Transverse colon (tissue), 3 donors: ENCODE measurements at regions not wholly inside any gene's neighbourhood (a gene's known extent, or its start where the extent isn't known, plus 50 kb on each side); places are given as distances from the start of the nearest gene placed in this dataset.

Experiments used
- CTCF ChIP-seq, 5 experiments: fragments of 200-600 bp in 3 of 5; fragments of 450-650 bp in 2 of 5; sonication (generic) in 3 of 5; IDR thresholded peaks; 1 replicate in 2 of 5; 2 replicates in 3 of 5; pipeline ENCODE4 v1.5.1; 2016 to 2017; ENCODE audit warnings: antibody characterized with exemption in 5 of 5, inconsistent platforms in 3 of 5, mild to moderate bottlenecking in 2 of 5, moderate library complexity in 1 of 5
- EP300 ChIP-seq: sonication (generic); formaldehyde crosslinking; IDR thresholded peaks from one replicate; pipeline ENCODE4 v1.6.1; 2017; ENCODE audit warnings: antibody characterized with exemption, low read depth
- POLR2A ChIP-seq: fragments of 450-650 bp; IDR thresholded peaks from one replicate; pipeline ENCODE4 v1.6.1; 2016; ENCODE audit warnings: antibody characterized with exemption, mild to moderate bottlenecking, moderate library complexity

GRCh38 chr10:128730922-128731321 is 604.7 kb upstream of the MKI67 start:
- TF ChIP-seq POLR2A (no peak), CTCF (IDR thresholded peaks at IDR 0.05) (no peak), EP300 (no peak)
